GM19043 (cell line): ENCODE measurements at regions not wholly inside any gene's neighbourhood (a gene's known extent, or its start where the extent isn't known, plus 50 kb on each side); places are given as distances from the start of the nearest gene placed in this dataset.
"Not testable (repeated sequence)": the region's sequence is repeated elsewhere in the genome, so short reads cannot be mapped to it uniquely, and the experiment has no call there.

Experiments used
- ATAC-seq: cut with Tn5 transposase; IDR thresholded peaks from one replicate; pipeline ENCODE4 v1.9.1; 2021; ENCODE audit warnings: low read depth; ENCODE audit not compliant: unreplicated experiment

- no peak for ATAC-seq
Measured at GRCh38 chr6:112502351-112503090, 155.4 kb downstream of the RFPL4B start.

DNA sequence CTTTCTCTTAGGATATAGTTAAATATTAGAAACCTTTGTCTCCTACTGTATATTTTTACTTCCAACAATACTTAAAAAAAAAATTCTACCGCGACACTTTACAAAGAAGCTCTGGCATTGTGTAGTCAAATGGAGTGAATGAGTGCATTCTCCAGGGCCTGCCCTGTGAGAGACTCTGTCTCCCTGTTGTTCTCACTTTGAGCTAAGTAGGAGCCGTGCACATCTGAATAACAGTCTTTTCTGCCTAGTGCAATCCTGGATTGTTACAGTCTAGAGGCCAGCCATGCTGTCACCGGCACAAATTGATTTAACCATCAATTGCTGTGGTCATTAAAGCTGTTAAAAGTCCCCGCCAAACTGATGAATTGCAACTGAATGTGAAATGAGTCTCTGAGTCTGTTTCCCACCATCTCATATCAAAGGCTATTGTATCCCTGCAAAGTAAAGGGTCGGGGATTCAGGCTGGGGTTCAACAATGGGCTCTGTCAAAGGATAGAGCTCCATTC lies 156.0 kb downstream of the RFPL4B start:
- no peak for ATAC-seq

DNA sequence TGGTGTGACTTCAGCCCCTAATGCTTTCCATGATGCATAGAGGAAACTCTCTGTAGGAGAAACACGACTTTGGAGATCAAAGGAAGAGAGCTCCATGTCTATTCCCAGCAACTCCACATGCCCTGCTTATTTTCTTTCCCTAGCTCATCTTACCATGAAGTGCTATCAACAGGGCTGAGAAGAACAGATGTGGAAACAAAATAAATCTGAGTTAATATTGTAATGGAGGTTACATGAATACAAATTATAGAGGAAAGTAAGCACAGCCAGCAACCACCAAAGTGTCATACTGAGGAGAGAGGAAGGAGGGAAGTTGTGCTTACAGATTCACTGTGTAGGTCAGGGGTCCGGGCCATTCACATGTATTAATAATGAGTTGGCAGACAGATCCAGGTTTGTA lies 157.5 kb downstream of the RFPL4B start:
- ATAC-seq: no peak

DNA sequence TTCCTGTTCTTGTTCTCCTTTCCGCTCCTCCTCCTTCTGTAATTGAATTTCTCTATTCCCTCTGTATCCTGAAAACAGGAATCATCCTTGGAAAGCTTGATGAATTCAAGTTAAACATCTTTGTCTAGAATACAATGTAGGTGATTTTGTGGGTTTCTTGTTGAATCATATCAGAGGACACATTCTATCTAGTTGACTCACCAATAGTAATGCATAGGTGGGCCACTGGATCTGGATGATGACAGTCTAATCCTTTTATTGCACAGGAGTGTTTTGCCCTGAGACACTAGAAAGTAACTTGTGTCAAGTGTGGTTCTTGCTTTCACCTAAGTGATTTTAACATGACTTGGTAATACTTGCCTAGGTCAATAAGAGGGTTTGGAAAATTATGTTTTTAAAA lies 164.3 kb downstream of the RFPL4B start:
- ATAC-seq: no peak

DNA sequence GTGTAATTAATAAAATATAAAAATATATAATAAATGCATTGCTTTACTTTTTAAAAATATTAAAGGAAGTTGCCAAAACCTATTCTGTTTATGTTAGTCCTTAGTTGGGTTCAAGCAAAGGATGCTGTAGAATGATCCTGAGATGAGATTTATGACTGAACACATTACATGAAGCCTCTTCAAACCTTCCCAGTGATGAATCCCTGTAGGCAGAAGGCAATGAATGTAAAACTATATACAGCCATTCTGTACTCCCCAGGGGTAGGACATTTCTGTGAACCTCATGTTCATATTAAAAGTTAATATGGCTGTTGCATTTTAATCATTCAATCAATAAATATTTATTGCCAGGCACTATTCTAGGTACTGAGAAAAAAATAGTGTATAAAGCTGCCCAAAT lies 166.0 kb downstream of the RFPL4B start:
- no peak for ATAC-seq

DNA sequence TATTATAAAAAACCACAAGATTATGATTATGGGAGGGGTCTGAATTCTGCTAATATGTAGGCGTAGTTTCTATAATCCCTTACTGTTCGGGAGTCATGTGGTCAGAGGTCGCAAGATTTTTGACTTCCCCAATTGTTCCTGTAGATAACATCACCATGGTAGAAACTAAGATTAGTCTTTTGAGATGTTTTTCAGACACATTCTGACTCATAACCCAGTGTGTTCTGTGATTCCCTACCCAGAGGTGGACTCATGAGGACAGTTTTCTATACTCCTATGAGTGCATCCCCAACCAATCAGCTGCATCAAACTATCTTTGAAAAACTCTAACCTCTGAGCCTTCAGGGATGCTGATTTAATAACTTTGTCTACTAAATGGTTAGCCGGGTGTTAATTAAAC lies 175.5 kb downstream of the RFPL4B start:
- ATAC-seq: no peak

DNA sequence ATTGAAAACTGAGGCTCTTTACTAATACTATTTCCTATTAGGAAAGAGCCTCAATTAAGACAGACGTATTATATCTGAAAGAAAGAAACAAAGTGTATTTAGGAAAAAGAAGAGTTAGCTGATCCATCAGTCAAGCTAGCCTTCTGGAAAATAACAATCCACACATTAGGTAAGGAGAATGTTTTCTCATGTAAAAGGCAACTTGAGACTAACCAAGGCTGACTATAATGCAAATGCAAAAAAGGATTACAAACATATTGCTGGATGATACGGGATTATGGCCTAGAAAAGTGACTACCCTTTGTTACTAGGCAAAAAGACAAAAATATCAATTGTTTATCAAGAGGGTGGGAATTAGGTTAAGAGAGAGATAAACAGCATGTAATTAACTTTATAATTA lies 176.9 kb downstream of the RFPL4B start:
- no peak for ATAC-seq

- no peak for ATAC-seq
Measured at GRCh38 chr6:112525749-112526148, 178.6 kb downstream of the RFPL4B start.

- no peak for ATAC-seq
Measured at GRCh38 chr6:112526594-112526993, 179.5 kb downstream of the RFPL4B start.

DNA sequence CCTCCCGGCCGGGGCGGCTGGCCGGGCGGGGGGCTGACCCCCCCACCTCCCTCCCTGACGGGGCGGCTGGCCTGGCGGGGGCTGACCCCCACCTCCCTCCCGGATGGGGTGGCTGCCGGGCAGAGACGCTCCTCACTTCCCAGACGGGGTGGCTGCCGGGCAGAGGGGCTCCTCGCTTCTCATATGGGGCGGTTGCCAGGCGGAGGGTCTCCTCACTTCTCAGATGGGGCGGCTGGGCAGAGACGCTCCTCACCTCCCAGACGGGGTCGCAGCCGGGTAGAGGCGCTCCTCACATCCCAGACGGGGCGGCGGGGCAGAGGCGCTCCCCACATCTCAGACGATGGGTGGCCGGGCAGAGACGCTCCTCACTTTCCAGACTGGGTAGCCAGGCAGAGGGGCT lies 181.2 kb downstream of the RFPL4B start:
- ATAC-seq: not testable (repeated sequence)

DNA sequence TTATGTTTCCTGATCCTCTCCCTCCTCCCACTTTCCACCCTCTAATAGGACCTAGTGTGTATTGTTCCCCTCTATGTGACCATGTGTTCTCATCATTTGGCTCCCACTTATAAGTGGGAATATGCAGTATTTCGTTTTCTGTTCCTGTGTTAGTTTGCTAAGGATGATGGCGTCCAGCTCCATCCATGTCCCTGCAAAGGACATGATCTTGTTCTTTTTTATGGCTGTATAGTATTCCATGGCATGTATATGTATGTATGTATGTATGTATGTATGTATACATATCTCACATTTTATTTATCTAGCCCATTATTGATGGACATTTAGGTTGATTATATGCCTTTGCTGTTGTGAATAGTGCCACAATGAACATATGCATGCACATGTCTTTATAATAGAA lies 188.7 kb downstream of the RFPL4B start:
- no peak for ATAC-seq

DNA sequence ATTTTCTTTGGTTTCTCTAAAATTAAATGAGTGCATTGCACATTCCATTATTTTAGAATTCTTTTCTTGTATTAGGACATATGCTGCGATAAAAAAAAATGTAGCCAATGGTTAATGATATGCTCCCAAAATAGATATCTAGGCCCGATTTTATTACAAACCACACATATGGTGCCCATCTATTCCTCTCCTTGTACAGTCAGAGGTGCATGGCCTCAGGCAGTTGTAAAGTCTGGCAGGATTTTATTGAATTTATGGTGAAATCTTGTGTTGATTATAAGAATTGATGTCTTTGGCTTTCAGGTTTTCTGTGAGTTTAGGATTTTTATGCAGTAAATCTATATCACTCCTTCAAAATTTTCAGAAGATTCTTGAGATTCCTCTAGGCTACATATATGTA lies 192.2 kb downstream of the RFPL4B start:
- ATAC-seq: no peak

- not testable (repeated sequence) for ATAC-seq
Measured at GRCh38 chr6:112541847-112542246, 194.7 kb downstream of the RFPL4B start.

GRCh38 chr6:112547321-112548085 lies 200.4 kb downstream of the RFPL4B start:
- ATAC-seq: not testable (repeated sequence)

GRCh38 chr6:112549749-112550148 lies 202.6 kb downstream of the RFPL4B start:
- no peak for ATAC-seq

GRCh38 chr6:112557435-112557834 lies 210.3 kb downstream of the RFPL4B start:
- no peak for ATAC-seq

- no peak for ATAC-seq
Measured at GRCh38 chr6:112557961-112558360, 210.8 kb downstream of the RFPL4B start.

DNA sequence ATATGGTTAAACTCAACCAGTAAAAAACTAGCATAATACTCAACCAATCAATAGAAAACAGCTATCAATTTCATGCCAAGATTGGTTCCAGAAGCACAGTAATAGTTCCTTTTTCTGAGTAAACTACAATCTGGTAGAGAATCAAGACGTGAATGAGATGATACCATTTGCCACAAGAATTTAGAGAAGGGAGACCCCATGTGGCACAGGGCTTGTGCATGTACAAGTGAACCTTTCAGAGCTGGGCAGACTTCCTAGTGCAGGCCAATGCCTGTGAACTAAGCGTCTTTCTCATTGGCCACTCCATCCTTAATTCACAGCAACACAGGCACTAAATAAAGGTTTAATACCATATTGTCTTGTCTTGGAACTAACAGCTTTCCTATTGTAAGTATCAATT lies 213.5 kb downstream of the RFPL4B start:
- no peak for ATAC-seq

DNA sequence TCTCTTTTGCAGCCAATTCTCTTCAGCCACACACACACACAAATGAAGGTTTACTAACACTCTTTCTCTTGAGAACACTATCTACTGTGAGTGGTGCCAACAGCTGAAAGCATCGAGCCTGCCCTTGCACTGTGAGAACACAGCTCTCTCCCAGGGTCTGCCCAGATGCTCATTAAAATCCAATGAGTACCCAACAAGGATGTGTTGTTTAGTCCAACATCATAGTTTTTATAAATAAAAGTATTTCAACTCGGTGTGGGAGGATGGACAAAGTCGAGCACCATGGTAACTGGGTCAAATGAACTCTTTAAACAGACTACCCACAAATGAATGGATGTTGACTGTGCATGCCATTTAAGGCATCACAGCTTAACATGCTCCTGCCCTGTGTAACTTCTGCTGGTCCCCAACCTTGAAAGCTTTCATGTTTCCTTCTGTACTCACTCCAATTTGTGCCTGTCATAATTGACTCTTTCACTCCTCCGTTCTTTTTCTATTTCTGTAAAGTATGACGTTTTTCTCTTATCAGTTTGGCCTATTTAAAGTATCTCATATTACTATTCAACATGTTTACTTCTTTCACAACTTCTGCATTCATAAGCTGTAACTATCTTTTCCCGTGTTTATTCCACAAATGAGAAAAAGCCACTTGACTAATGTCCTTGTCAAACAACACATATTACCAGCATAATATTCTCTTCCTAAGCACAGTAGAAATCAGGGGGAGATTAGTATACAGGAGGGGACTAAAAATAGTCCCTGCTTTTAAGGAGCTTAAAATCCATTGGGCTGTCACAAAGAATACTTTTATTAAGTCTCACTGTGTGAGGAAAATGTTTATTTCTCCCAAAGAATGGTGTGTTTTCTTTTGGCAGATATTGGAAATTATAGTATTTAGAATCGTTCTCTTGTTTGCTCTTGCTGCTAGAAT lies 215.4 kb downstream of the RFPL4B start:
- ATAC-seq: no peak

GRCh38 chr6:112563368-112563767 lies 216.2 kb downstream of the RFPL4B start:
- no peak for ATAC-seq

DNA sequence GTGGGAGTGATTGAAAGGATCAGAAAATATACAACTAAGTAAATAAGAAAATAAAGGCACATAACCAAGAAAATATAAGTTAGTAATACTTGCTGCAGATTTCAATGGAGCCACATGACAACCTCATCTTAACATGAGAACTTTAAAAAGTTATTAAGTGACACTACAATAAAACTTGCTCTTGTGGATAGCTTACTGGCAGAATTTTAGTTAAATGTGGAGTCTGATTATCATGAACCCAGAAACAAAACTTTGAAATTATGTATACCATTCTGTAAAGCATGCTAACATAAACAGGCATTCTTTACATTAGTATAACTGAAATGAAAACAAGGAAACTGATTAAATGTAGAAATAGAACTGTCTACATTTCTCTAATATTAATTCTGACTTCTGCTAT lies 220.9 kb downstream of the RFPL4B start:
- no peak for ATAC-seq
